ENCODE measurements at regions not wholly inside any gene's neighbourhood (a gene's known extent, or its start where the extent isn't known, plus 50 kb on each side); places are given as distances from the start of the nearest gene placed in this dataset.

DNA sequence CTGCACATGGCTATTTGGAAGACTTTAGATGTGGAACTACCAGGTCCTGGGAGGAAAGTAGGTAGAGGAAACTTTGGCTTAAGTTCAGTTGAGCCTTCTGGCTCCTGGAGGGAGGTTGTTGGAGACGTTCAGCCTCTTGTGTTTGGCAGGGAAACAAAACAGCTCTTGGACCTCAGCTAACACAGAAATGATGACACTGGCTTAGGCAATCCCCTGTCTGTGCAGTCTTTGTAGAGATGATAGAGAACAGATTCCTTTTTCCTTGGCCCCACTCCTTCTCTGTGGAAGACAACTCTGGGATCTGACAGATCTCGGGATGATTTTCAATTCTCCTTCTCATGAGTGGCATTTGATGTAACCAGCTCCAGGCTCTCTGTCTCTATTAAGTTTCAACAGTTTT lies 428.5 kb downstream of the TMEM135 start:
- WGBS = 30% methylated on average over 2 of the region's 2 CpGs
- Histone ChIP-seq H3K27me3 (ENCODE audit: control insufficient read depth in 1 of 2, insufficient read depth in 1 of 2, low read length in 2 of 2) (no peaks in the 10 kb centered on the region), H2BK12ac (ENCODE audit: low read length in 2 of 2) (no peak overlapping the region), H3K9ac (ENCODE audit: low read length) (no peak overlapping the region), H4K91ac (ENCODE audit: low read length) (no peak overlapping the region), H3K4ac (ENCODE audit: low read depth in 1 of 2, low read length in 2 of 2) (no peak overlapping the region), H4K8ac (ENCODE audit: low read length) (no peak overlapping the region), H3K23ac (ENCODE audit: low read length in 2 of 2) (no peak overlapping the region), H3K4me2 (ENCODE audit: low read length, poor library complexity, severe bottlenecking) (no peak overlapping the region), H2BK120ac (ENCODE audit: low read depth, low read length) (no peak overlapping the region), H3K18ac (ENCODE audit: low read depth in 1 of 2, low read length in 2 of 2) (no peak overlapping the region), H3K4me1 (ENCODE audit: control insufficient read depth, insufficient read depth, low read depth, low read length) (no peaks in the 10 kb centered on the region), H2BK15ac (ENCODE audit: low read depth, poor library complexity, severe bottlenecking) (no peak overlapping the region), H3K9me3 (ENCODE audit: control insufficient read depth, low read length) (no peaks in the 10 kb centered on the region), H3K79me1 (replicated peaks; ENCODE audit: low read length, poor library complexity, severe bottlenecking) (no peaks in the 10 kb centered on the region), H2BK5ac (ENCODE audit: low read depth, low read length, poor library complexity, severe bottlenecking) (no peak overlapping the region), H3K27ac (ENCODE audit: low read length, poor library complexity, severe bottlenecking) (no peak overlapping the region), H2AK5ac (ENCODE audit: low read length, severe bottlenecking) (no peak overlapping the region), H3K14ac (ENCODE audit: low read length in 2 of 2) (no peak overlapping the region), H3K4me3 (ENCODE audit: insufficient read depth in 1 of 2, low read depth in 1 of 2, low read length in 2 of 2) (no peak overlapping the region), H3K36me3 (ENCODE audit: control insufficient read depth in 1 of 2, insufficient read depth in 2 of 2, low read depth in 1 of 2, low read length in 2 of 2) (no peaks in the 10 kb centered on the region), H2AFZ (ENCODE audit: low read depth, low read length) (no peak overlapping the region)
- peak; percentile 2 for DNase-seq

DNA sequence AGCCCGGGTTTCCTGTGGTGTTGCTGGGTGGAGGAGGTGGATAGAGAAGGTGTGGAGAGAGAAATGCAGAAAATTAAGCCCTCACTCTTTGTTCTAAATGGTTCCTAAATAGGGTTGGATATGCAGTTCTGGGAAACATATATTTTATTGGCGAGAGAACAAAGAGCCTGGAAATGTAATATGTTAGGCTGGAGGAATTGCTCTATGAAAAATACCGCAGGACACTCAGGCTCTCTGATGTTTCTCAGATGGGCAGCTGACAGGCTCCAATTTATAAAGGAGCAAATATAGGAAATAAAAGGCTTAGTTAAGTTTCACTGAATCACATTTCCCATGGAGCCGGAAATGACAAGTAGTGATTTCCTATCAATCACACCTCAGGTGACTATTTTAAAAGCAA lies 428.0 kb downstream of the TMEM135 start:
- no peaks in the 10 kb centered on the region for H3K79me1 ChIP-seq (replicated peaks; ENCODE audit: low read length, poor library complexity, severe bottlenecking)
- no peak overlapping the region for H4K8ac ChIP-seq (ENCODE audit: low read length)
- H3K36me3 ChIP-seq (ENCODE audit: control insufficient read depth in 1 of 2, insufficient read depth in 2 of 2, low read depth in 1 of 2, low read length in 2 of 2) = no peaks in the 10 kb centered on the region
- no peak overlapping the region for H3K18ac ChIP-seq (ENCODE audit: low read depth in 1 of 2, low read length in 2 of 2)
- H2BK120ac ChIP-seq (ENCODE audit: low read depth, low read length) = no peak overlapping the region
- H3K4me1 ChIP-seq (ENCODE audit: control insufficient read depth, insufficient read depth, low read depth, low read length) = no peaks in the 10 kb centered on the region
- WGBS = 86% methylated on average over 2 of the region's 4 CpGs
- no peaks in the 10 kb centered on the region for H3K27me3 ChIP-seq (ENCODE audit: control insufficient read depth in 1 of 2, insufficient read depth in 1 of 2, low read length in 2 of 2)
- H4K91ac ChIP-seq (ENCODE audit: low read length) = no peak overlapping the region
- no peak overlapping the region for H3K4me3 ChIP-seq (ENCODE audit: insufficient read depth in 1 of 2, low read depth in 1 of 2, low read length in 2 of 2)
- no peak overlapping the region for H2AFZ ChIP-seq (ENCODE audit: low read depth, low read length)
- no peak overlapping the region for H3K4me2 ChIP-seq (ENCODE audit: low read length, poor library complexity, severe bottlenecking)
- H3K14ac ChIP-seq (ENCODE audit: low read length in 2 of 2) = no peak overlapping the region
- H3K4ac ChIP-seq (ENCODE audit: low read depth in 1 of 2, low read length in 2 of 2) = no peak overlapping the region
- no peak overlapping the region for H3K27ac ChIP-seq (ENCODE audit: low read length, poor library complexity, severe bottlenecking)
- H3K23ac ChIP-seq (ENCODE audit: low read length in 2 of 2) = no peak overlapping the region
- no peak overlapping the region for H2BK15ac ChIP-seq (ENCODE audit: low read depth, poor library complexity, severe bottlenecking)
- no peak overlapping the region for H2BK12ac ChIP-seq (ENCODE audit: low read length in 2 of 2)
- no peak for DNase-seq
- H2BK5ac ChIP-seq (ENCODE audit: low read depth, low read length, poor library complexity, severe bottlenecking) = no peak overlapping the region
- H2AK5ac ChIP-seq (ENCODE audit: low read length, severe bottlenecking) = no peak overlapping the region
- no peaks in the 10 kb centered on the region for H3K9me3 ChIP-seq (ENCODE audit: control insufficient read depth, low read length)
- H3K9ac ChIP-seq (ENCODE audit: low read length) = no peak overlapping the region

DNA sequence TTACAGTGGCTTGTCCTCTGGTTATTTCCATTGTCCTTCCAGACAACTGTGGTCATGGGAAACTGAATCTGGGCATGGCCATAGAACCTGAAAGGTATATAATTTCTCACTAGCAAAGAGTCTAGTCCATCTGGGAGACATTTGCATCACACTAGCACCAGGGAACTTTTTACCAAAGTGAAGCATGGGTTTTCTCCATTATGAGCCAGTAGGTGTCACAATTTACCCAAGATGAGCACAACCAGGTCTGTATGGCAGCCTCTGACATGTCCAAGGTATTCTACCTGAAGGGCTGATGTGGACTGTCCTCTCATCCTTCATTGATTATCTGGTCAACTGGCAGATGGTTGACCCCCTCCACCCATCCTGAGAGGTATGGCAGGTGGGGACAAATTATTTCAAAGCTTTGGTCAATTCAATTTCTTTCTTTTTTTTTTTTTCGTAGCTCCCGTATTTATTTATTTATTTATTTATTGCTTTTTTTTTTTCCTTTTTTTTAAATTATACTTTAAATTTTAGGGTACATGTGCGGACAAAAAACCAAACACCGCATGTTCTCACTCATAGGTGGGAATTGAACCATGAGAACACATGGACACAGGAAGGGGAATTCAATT lies 425.9 kb downstream of the TMEM135 start:
- no peak overlapping the region for H2AK5ac ChIP-seq (ENCODE audit: low read length, severe bottlenecking)
- H2BK15ac ChIP-seq (ENCODE audit: low read depth, poor library complexity, severe bottlenecking) = no peak overlapping the region
- no peak overlapping the region for H3K4me2 ChIP-seq (ENCODE audit: low read length, poor library complexity, severe bottlenecking)
- no peak overlapping the region for H3K9ac ChIP-seq (ENCODE audit: low read length)
- H3K14ac ChIP-seq (ENCODE audit: low read length in 2 of 2) = no peak overlapping the region
- H2BK5ac ChIP-seq (ENCODE audit: low read depth, low read length, poor library complexity, severe bottlenecking) = no peak overlapping the region
- H3K9me3 ChIP-seq (ENCODE audit: control insufficient read depth, low read length) = no peaks in the 10 kb centered on the region
- no peak overlapping the region for H2AFZ ChIP-seq (ENCODE audit: low read depth, low read length)
- H3K36me3 ChIP-seq (ENCODE audit: control insufficient read depth in 1 of 2, insufficient read depth in 2 of 2, low read depth in 1 of 2, low read length in 2 of 2) = no peaks in the 10 kb centered on the region
- H3K4me1 ChIP-seq (ENCODE audit: control insufficient read depth, insufficient read depth, low read depth, low read length) = no peaks in the 10 kb centered on the region
- no peak overlapping the region for H2BK120ac ChIP-seq (ENCODE audit: low read depth, low read length)
- no peak overlapping the region for H3K23ac ChIP-seq (ENCODE audit: low read length in 2 of 2)
- no peak overlapping the region for H3K4me3 ChIP-seq (ENCODE audit: insufficient read depth in 1 of 2, low read depth in 1 of 2, low read length in 2 of 2)
- no peak overlapping the region for H4K8ac ChIP-seq (ENCODE audit: low read length)
- no peak overlapping the region for H3K4ac ChIP-seq (ENCODE audit: low read depth in 1 of 2, low read length in 2 of 2)
- H4K91ac ChIP-seq (ENCODE audit: low read length) = no peak overlapping the region
- H3K27me3 ChIP-seq (ENCODE audit: control insufficient read depth in 1 of 2, insufficient read depth in 1 of 2, low read length in 2 of 2) = no peaks in the 10 kb centered on the region
- 90% methylated on average over 2 of the region's 4 CpGs for WGBS
- no peak overlapping the region for H2BK12ac ChIP-seq (ENCODE audit: low read length in 2 of 2)
- H3K79me1 ChIP-seq (replicated peaks; ENCODE audit: low read length, poor library complexity, severe bottlenecking) = no peaks in the 10 kb centered on the region
- H3K18ac ChIP-seq (ENCODE audit: low read depth in 1 of 2, low read length in 2 of 2) = no peak overlapping the region
- no peak overlapping the region for H3K27ac ChIP-seq (ENCODE audit: low read length, poor library complexity, severe bottlenecking)
- DNase-seq = no peak

DNA sequence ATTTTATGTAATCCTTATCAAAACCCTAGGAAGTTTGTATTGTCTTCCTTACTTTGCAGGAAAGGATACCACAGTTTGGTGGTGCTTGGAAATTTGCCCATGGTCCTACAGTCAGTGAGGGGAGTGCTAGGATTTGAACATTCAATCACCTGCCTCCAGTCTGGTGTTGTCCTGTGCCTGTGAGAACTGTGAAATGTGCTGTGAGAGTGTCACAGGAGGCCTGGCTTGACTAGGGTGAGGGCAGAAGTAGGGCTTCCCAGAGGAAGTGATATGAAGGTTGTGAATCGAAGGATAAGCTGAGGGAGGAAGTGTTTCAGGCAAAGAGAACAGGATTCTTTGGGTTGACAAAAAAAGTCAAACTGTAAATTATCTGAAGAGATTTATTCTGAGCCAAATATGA lies 424.4 kb downstream of the TMEM135 start:
- no peak overlapping the region for H3K18ac ChIP-seq (ENCODE audit: low read depth in 1 of 2, low read length in 2 of 2)
- no peaks in the 10 kb centered on the region for H3K79me1 ChIP-seq (replicated peaks; ENCODE audit: low read length, poor library complexity, severe bottlenecking)
- H3K9me3 ChIP-seq (ENCODE audit: control insufficient read depth, low read length) = no peaks in the 10 kb centered on the region
- no peak overlapping the region for H3K9ac ChIP-seq (ENCODE audit: low read length)
- H3K4me2 ChIP-seq (ENCODE audit: low read length, poor library complexity, severe bottlenecking) = no peak overlapping the region
- no peak overlapping the region for H2BK15ac ChIP-seq (ENCODE audit: low read depth, poor library complexity, severe bottlenecking)
- H2BK5ac ChIP-seq (ENCODE audit: low read depth, low read length, poor library complexity, severe bottlenecking) = no peak overlapping the region
- H3K27ac ChIP-seq (ENCODE audit: low read length, poor library complexity, severe bottlenecking) = no peak overlapping the region
- H3K27me3 ChIP-seq (ENCODE audit: control insufficient read depth in 1 of 2, insufficient read depth in 1 of 2, low read length in 2 of 2) = no peaks in the 10 kb centered on the region
- H3K14ac ChIP-seq (ENCODE audit: low read length in 2 of 2) = no peak overlapping the region
- no peak overlapping the region for H4K8ac ChIP-seq (ENCODE audit: low read length)
- no peak for DNase-seq
- H2AFZ ChIP-seq (ENCODE audit: low read depth, low read length) = no peak overlapping the region
- H2AK5ac ChIP-seq (ENCODE audit: low read length, severe bottlenecking) = no peak overlapping the region
- H3K4me3 ChIP-seq (ENCODE audit: insufficient read depth in 1 of 2, low read depth in 1 of 2, low read length in 2 of 2) = no peak overlapping the region
- H4K91ac ChIP-seq (ENCODE audit: low read length) = no peak overlapping the region
- H3K4ac ChIP-seq (ENCODE audit: low read depth in 1 of 2, low read length in 2 of 2) = no peak overlapping the region
- H3K23ac ChIP-seq (ENCODE audit: low read length in 2 of 2) = no peak overlapping the region
- no peaks in the 10 kb centered on the region for H3K36me3 ChIP-seq (ENCODE audit: control insufficient read depth in 1 of 2, insufficient read depth in 2 of 2, low read depth in 1 of 2, low read length in 2 of 2)
- no peak overlapping the region for H2BK120ac ChIP-seq (ENCODE audit: low read depth, low read length)
- no peak overlapping the region for H2BK12ac ChIP-seq (ENCODE audit: low read length in 2 of 2)
- H3K4me1 ChIP-seq (ENCODE audit: control insufficient read depth, insufficient read depth, low read depth, low read length) = no peaks in the 10 kb centered on the region
- WGBS = 87% methylated on average over 1 of the region's 1 CpG
